ENCODE measurements at regions not wholly inside any gene's neighbourhood (a gene's known extent, or its start where the extent isn't known, plus 50 kb on each side); places are given as distances from the start of the nearest gene placed in this dataset.
A peak's percentile ranks its signal among the peaks of the same experiment; 100 is the strongest.

DNA sequence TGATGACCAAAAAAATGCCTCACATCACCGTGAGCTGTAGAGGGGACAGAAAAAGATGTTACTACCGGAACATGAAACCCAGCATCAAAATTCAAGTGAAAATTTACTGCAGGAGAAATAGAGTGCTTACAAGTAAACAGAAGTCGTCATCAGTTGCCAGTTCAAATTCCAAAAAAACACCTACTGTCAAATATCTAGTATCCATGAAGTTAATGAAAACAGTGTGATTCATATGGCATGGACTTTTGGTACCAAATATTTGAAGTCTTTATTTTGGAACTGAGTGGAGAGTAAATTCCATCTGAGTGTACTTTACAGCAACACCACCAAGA is 388.9 kb upstream of the SPOCK3 start:
- no peak for DNase-seq (ENCODE audit: low read depth)
- H3K4me3 ChIP-seq (ENCODE audit: low read depth, low read length), result no peak overlapping the region

DNA sequence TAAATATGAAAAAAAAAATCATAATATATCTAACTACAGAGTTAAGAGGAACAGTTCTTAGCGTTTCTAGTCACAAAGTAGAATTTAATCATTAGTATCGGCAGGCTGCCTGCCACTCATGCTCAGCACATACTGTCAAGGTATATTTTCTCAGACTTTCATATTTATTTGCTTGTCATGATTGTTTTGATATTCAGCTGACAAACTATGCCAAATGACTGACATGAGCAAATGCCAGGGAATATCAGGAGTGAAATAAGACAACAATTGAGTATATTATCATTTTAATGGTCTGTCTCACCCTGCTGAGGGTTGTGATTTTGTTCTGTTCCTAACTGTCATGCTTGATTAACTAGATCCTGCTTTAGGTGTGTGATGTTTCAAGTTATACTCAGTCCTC is 395.0 kb upstream of the SPOCK3 start:
- H3K4me3 ChIP-seq (ENCODE audit: low read depth, low read length), result no peak overlapping the region
- DNase-seq (ENCODE audit: low read depth), result no peak

DNA sequence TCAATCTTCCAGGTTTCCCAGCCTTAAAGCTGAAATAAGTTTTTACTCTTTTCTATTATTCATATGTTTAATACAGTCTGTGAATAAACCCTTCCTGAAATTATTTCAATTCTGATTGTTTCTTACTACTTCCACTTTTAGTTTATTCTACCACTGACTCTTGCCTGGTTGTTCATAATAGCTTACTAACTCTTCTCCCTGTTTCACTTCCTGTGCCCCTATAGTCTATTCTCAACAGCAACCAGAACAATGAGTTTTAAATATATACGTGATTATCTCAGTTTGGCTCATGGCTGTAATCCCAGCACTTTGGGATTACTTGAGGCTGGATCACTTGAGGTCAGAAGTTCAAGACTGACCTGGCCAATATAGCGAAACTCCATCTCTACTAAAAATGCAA is 408.0 kb upstream of the SPOCK3 start:
- no peak for DNase-seq (ENCODE audit: low read depth)
- H3K4me3 ChIP-seq (ENCODE audit: low read depth, low read length), result no peak overlapping the region

DNA sequence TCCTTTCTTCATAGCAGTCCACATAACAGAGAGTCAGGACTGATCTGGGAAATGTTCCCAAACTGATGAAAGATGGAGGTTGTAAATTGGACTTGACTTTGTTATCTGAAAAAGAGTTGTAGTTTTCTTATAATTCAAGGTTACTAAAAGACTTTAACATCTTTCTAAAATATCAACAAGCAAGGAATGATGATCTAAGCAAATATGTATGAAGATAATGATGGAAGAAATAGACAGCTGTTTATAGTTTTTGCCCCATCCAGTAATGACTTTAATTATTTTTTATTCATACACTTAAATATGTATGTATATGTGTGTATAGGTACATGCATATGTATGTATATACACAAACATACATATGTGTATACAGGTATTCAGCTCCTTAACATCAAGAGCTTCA is 411.1 kb upstream of the SPOCK3 start:
- no peak for DNase-seq (ENCODE audit: low read depth)
- H3K4me3 ChIP-seq (ENCODE audit: low read depth, low read length), result no peak overlapping the region

DNA sequence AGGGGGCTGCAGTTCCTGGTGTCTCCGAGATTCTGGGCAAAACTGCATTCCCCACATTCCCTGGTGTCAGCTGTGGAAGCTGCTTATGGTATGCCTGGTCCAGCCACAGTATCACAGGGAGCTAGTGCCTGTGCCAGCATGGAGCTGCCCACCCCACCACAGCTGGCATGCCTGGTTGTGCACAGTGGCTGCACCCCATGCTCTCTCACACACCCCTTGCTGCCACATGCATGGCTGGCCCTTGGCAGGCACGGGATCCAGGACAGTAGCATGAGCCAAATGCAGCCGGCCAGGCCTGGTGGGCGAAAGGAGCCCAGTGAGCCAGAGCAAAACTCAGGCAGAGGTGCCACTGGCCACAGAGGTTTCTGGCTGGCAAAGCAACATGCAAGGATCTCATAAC is 418.0 kb upstream of the SPOCK3 start:
- no peak for DNase-seq (ENCODE audit: low read depth)
- H3K4me3 ChIP-seq (ENCODE audit: low read depth, low read length), result no peak overlapping the region

DNA sequence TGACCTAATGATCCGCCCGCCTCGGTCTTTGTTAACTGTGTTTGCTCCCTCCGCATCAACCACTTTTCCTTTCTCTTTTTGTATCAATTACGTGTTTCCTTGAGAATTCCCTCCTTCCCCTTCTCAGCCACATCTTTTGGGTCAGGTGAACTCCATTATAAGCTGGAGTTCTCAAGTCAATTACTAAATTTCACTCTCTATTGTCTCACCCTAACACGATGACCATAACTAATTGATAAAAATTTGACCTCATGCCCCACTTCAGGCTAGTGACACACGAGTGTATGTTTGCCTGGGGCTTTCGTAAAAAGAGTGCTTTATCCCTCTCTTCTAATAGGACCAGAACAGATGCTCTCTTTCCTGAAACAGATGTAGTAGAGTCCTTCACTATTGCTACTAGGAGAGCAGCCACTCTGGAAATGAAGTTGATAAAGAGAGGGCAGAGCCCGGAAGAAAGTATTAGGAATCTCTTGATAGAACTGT is 403.6 kb upstream of the ANXA10 start:
- DNase-seq (ENCODE audit: low read depth), result no peak
- peak overlapping the region; percentile 29 for H3K4me3 ChIP-seq (ENCODE audit: low read depth, low read length)

DNA sequence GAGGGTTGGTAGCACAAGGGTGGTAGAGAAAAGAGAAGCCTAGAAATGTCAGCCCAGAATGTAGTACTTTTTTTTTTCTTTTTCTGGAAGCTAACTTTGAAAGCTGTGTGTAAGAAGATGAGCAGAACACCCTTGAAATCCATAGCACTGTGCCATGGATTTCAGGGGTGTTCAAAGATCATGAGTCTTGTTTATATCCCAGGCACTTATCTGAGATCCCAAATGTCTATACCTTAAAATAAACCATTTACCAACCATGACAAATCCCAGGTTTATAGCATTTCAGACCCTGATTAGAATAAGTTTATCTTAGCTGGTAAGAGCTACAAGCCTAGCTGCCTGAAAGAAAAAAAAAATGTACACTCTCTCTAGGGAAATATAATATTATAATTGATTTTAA is 389.9 kb upstream of the ANXA10 start:
- no peak overlapping the region for H3K4me3 ChIP-seq (ENCODE audit: low read depth, low read length)
- no peak for DNase-seq (ENCODE audit: low read depth)

DNA sequence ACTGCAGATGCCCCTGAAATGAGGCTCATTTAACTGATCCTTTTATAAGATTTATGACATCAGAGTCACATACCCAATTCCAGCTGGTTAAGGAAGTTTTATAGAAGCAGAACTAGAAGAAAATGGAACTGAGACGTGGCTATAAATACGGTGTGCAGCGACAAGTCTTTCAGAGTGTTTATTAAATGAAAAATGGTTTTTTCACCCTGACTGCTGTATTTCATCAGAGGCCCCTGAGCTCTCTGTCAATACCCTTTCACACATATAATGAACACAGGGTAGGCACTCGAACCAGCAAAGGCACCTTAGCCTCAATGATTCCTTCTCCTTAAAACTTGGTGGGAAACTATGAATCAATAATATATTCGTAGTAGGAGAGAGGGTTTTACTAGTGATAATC is 380.8 kb upstream of the ANXA10 start:
- no peak for DNase-seq (ENCODE audit: low read depth)
- no peak overlapping the region for H3K4me3 ChIP-seq (ENCODE audit: low read depth, low read length)

DNA sequence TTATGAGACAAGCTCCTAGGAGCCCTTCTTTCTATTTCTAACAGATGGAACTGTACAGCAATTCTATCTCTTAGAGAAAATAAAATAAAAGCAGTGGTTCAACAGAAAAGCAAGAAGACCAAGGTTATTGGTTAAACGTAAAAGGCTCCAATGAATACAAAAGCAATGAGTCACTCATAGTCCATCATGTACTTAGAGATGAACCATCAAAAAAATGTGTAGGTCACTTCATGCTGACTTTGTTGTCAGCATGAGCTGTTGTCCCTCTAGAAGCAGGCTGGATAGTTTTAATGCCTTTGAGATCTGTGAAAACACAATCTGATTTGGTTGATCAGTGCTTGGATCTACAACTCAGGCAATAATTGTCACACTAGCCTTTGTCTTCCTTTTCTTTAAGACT is 378.6 kb upstream of the ANXA10 start:
- no peak overlapping the region for H3K4me3 ChIP-seq (ENCODE audit: low read depth, low read length)
- peak; percentile 58 for DNase-seq (ENCODE audit: low read depth)

DNA sequence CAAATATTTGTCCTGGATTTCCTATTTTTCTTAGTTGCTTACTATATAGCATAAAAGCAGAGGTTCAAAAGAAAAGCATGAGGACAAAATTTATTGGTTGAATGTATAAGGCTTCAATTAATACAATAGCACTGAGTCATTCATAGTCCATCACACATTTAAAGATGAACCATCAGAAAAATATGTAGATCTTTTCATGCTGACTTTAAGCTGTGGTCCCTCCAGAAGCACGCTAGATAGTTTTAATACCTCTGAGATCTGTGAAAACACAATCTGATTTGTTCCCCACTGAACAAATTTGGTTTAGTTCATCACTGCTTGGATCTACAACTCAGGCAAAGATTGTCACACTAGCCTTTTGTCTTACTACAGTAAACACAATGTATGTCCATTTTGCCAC is 377.2 kb upstream of the ANXA10 start:
- DNase-seq (ENCODE audit: low read depth), result peak; percentile 21

DNA sequence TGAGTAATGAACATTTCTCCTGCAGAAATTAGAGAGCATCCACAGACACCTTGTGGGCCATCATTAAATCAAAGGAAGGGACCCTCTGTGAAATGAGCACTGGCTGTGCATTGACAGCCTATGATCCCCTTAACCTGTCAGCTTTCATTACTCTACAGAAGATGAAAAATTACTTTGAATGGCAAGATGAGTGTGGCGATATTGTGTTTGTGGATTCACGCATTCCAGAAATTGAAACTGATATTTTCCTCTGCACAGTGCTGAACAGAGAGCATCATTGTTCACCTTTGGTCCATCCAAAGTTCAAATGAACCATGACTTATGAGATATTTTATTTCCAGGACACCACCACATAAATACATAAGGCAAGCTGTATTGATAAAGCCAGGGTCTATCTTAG is 374.8 kb upstream of the ANXA10 start:
- no peak for DNase-seq (ENCODE audit: low read depth)
- H3K4me3 ChIP-seq (ENCODE audit: low read depth, low read length), result no peak overlapping the region

More for the DNA sequence above, 377.2 kb upstream of the ANXA10 start:
- no peak overlapping the region for H3K4me3 ChIP-seq (ENCODE audit: low read depth, low read length)

DNA sequence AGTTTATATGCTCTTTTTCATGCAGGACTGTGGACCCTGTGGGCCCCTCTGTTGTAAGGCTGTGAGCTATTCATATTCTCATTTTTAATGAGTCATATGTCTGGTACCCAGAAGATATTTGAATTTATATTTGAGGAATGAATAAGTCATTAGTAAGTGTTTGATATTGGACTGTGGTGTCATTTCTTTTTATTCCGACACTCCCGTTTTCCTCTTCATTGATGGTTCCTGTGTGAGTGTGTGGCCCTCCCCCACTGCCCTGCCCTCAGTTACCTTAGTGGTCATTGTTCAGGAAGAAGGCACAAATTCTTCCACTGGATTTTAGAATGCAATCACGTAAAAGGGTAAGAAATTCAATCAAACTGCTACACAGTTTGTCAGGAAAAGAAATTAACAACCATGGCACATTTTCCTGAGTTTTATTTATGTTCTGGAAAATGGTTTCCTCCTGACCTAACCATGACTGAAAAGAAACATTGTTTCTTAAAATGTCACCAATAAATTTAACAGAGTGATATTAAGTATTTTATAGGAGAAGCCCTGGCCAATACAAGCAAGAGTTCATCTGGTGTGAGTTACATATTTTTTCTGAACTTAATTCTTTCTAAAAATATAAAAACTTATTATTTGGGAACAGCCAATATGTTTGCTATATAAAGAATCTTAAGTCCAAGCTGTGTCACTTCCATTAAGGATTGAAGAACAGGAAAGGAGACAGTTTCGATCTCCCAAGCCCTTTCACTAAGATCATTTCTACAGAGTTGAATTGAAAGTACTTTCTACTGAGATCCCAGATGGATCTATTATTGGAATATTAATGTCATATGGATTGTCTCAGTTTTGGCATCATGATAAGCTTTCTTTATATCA is 370.5 kb upstream of the ANXA10 start:
- no peak overlapping the region for H3K4me3 ChIP-seq (ENCODE audit: low read depth, low read length)
- no peak for DNase-seq (ENCODE audit: low read depth)

DNA sequence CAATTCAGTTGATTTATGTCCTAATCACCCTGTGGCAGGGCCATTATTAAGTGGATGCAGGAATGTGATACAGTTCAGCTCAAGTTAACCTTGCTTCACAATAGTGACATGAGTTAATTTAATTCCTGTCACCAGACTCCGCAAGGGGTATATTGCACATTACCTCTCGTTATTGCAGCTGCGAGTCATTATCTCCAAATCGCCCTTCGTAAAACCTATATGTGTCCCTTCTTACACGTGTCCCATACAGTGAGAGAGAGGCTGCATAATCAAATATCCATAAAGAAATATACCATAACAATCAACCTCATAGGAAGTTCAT is 369.9 kb upstream of the ANXA10 start:
- H3K4me3 ChIP-seq (ENCODE audit: low read depth, low read length), result no peak overlapping the region
- no peak for DNase-seq (ENCODE audit: low read depth)

DNA sequence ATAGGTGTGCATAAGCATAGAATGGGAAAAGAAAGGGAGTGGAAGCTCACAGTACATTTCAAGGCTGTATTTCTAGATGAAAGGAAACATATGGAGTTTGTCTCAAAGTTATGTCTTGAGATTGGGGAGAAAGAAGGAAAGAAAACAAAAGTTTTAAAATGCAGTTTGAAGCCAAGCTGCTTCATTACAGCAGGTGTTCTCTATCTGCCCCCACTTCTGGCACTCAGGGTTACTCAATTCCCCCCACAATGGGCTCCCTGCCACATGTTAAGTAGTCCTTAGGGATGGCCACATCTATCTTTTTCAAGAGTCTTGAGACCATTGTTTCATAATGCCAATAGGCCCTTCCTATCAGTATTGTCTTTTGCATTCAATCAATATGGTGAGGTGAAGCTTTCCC is 367.4 kb upstream of the ANXA10 start:
- no peak for DNase-seq (ENCODE audit: low read depth)
- no peak overlapping the region for H3K4me3 ChIP-seq (ENCODE audit: low read depth, low read length)

DNA sequence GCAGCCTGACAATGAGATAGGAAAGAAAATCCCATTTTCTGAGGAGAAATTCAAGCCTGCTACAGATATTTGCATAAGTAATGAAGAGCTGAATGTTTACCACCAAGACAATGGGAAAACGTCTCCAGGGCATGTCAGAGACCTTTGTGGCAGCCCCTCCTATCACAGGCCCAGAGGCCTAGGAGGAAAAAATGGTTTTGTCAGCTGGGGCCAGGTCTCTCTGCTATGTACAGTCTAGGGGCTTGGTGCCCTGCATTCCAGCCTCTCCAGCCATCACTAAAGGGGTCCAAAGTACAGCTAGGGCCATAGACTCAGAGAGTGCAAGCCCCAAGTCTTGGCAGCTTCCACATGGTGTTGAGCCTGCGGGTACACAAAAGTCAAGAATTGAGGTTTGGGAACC is 361.6 kb upstream of the ANXA10 start:
- no peak overlapping the region for H3K4me3 ChIP-seq (ENCODE audit: low read depth, low read length)
- no peak for DNase-seq (ENCODE audit: low read depth)

DNA sequence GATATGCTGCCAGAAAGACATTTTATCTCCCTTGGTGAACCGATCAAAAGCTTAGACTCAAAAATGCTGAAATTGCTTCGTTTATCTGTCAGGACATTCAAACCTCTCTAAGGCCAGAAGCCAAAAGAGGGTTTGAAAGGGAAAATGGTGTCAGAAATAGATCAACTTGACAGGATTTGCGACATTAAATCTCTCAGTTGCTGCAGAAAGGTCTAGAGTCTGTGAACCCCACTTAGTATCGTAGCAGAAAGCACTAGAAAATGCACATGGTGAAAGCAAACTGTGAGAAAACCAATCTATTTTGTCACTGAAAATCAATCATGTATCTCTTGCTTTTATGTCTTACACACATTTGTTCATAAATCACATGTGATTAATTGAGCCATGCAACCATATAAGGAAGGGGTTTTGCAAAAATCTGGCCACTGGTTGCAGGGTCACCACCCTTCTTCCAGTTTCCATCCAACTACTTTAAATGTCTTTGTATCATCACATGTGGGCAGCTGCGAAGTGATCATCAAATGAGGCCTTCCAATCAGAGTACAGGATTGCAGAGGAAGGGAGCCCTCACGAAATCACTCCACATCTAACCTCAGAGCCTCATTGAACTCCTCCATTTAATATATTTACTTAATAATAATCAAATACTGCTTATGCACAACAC is 347.2 kb upstream of the ANXA10 start:
- no peak for DNase-seq (ENCODE audit: low read depth)
- H3K4me3 ChIP-seq (ENCODE audit: low read depth, low read length), result no peak overlapping the region

DNA sequence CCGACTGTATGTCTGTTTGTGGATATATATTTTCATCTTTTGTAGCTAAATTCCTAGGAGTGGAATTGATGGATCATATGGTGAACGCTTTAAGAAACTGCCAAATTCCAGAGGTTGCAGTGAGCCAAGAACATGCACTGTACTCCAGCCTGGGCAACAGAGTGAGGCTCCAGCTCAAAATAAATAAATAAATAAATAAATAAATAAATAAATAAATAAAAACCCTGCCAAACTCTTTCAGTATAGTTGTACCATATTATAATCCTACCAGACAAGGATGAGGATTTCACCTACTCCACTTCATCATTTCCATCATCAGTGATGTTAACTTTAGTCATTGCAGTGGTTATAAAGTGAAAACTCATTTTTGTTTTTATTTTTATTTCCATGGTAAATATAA is 325.1 kb upstream of the ANXA10 start:
- no peak overlapping the region for H3K4me3 ChIP-seq (ENCODE audit: low read depth, low read length)
- no peak for DNase-seq (ENCODE audit: low read depth)

DNA sequence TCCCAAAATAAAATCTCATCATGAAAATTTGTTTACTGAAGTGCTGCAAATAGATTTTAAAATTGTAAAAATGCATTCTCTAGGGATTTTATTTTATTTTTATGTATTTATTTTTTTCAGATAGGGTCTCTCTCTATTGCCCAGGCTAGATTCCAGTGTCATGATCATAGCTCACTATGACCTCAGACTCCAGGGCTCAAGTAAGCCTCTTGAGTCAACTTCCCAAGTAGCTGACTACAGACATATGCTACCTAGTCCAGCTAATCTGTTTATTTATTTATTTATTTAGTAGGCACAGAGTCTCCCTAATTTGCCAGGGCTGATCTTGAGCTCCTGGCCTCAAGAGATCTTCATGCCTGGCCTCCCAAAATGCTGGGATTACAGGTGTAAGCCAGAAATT is 317.7 kb upstream of the ANXA10 start:
- H3K4me3 ChIP-seq (ENCODE audit: low read depth, low read length), result no peak overlapping the region
- DNase-seq (ENCODE audit: low read depth), result no peak

DNA sequence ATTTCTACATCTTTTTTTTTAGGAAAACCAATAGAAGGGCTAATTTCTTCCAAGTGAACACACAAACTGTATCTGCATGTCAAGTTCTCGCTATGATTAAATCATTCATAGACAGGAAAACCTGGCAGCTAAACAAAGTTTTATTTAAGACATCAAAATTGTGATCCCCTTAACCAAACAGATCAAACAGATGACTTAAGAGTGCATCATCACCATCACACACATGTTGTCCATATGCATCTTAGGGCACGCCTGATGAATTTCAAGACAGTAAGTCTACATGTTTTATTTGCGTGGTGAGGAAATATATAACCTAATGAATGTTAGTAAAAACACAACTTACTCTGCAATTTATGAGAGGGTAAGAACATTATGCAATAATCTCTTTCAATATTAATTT is 317.0 kb upstream of the ANXA10 start:
- no peak overlapping the region for H3K4me3 ChIP-seq (ENCODE audit: low read depth, low read length)
- peak; percentile 56 for DNase-seq (ENCODE audit: low read depth)

DNA sequence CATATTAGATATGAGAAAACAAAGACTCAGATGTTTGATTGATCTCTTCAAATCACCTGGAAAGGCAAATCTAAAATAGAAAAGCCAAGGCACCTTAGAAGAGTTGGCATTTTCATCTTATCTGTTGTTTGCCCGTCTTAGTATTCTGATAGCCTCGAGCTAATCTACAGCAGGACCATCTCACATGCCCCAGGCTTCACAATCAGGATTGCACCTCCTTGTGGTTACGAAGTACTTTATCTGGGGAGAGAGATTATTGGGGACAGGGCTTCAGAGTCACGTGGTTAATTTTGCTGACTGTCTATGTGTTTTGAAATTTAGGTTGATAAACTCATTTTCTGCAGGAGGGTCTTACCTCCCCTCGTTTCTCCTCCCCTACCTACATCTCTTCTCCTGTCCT is 313.1 kb upstream of the ANXA10 start:
- H3K4me3 ChIP-seq (ENCODE audit: low read depth, low read length), result no peak overlapping the region
- no peak for DNase-seq (ENCODE audit: low read depth)

DNA sequence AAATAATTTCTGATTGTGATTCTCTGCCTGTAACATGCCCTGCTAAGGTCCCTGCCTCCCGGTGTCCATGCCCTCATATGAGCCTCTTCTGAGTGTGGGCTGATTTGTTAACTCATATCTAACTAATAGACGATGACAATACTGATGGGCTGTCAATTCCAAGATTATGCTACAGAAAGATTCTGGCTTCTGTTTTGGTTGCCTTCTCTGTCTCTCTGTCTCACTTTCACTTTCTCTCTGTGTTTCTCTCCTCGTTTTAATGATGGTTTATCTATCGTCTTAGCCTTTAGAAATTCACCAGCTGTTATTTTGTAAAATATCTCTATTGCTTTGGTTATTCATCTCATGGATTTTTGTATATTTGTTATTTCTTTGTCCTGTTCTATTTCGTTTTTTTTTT is 312.5 kb upstream of the ANXA10 start:
- DNase-seq (ENCODE audit: low read depth), result no peak
- no peak overlapping the region for H3K4me3 ChIP-seq (ENCODE audit: low read depth, low read length)
